ENCODE measurements at regions not wholly inside any gene's neighbourhood (a gene's known extent, or its start where the extent isn't known, plus 50 kb on each side); places are given as distances from the start of the nearest gene placed in this dataset.

DNA sequence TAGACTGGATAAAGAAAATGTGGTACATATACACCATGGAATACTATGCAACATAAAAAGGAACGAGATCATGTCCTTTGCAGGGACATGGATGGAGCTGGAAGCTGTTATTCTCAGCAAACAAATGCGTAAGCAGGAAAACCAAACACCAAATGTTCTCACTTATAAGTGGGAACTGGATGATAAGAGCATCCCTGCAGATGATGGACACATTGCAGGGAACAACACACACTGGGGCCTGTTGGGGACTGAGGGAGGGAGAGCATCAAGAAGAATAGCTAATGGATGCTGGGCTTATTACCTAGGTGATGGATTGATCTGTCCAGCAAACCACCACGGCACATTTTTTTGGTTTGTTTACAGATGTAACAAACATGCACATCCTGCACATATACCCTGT, 470.5 kb upstream of the CITED2 start:
- no peak for DNase-seq

DNA sequence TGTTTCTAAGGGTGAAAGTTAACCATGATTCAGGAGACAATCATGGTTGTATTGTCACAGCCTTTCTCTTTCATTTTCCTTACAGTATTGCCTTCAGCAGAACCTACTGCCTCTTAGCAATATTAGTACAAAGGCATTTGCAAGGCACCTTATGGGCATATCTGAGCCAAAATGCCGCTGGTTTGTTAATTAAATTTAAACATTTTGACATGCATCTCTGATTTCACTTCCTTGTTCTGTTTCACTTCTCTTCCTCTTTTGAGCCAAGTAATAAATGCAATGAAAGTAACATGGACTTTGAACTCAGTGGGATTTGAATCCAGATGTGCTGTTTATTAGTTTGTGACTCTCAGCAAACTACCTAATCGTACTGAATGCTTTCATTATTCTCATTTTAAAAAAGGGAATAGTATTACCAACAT, 467.4 kb upstream of the CITED2 start:
- no peak for DNase-seq

DNA sequence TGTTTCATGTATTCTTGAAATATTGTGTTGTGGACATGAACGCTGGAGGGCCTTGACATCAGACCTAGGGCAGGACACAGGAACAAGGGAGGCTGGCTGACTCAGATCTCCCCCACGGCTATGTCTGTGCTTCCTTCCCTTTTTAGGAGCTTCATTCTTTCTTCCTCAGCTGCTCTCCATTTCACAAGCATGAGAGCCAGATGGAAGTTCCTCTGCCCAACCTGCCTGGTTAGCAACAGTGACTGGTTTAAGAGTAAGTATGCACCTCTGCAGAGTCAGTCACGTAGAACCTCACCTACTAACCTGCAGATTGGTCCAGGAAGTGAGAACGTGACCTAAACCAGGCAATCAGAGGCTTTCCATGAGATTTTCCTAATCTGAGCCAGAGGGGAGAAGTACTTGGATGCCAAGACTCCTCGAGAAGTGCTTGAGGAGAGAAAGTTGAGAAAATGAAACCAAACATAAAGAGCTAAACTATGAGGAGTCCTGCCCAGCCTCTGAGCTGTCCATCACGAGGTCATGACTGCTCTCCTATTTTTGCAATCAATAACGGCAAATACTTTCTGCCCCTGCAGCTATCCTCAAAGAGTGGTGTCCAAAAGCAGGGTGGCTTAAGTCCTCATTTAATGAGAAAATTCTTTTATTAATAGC, 465.2 kb upstream of the CITED2 start:
- no peak for DNase-seq

GRCh38 chr6:139834232-139834631, 459.8 kb upstream of the CITED2 start:
- DNase-seq = no peak

- DNase-seq = no peak
These were observed 459.1 kb upstream of the CITED2 start for GRCh38 chr6:139833592-139833991.

- DNase-seq = no peak
These were observed 458.3 kb upstream of the CITED2 start for GRCh38 chr6:139832493-139833305.

- no peak for DNase-seq
These were observed 455.1 kb upstream of the CITED2 start for GRCh38 chr6:139829576-139829975.

GRCh38 chr6:139828751-139829519, 454.5 kb upstream of the CITED2 start:
- DNase-seq = no peak

- no peak for DNase-seq
These were observed 451.5 kb upstream of the CITED2 start for GRCh38 chr6:139825935-139826374.

GRCh38 chr6:139824864-139825263, 450.4 kb upstream of the CITED2 start:
- no peak for DNase-seq

- no peak for DNase-seq
These were observed 449.3 kb upstream of the CITED2 start for GRCh38 chr6:139823808-139824126.

DNA sequence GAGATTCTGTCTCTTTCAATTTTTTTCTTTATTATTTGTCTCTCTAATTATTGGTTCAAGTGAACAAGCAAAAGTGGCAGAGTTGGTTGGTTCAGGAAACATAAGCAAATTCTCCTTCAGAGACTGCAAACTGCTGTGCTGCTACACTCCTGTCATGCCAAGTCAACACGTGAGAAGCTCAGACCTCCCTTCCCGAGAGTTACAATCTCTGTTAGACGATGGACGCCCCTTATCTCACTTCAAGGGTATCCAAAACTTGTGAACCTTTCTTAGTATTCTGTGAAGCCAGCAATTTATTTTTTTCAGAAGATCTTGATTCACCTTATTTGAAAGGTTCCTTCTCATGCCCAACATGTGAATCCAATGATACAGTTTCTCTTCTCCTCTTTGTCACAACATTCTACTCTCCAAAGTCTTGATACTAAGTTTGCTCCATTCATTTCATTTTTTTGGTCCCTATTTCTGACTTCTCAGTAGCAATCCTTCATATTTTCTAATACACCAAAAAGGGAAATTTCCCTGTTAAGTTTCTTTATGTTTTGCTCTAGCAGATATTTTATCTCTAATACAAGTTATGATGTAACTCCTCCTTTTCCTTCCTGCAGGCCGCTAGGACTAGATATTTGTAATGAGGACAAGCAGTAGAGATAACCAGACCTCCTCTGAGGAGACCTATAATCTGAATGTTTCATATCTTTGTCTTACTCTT, 448.8 kb upstream of the CITED2 start:
- DNase-seq = no peak

DNA sequence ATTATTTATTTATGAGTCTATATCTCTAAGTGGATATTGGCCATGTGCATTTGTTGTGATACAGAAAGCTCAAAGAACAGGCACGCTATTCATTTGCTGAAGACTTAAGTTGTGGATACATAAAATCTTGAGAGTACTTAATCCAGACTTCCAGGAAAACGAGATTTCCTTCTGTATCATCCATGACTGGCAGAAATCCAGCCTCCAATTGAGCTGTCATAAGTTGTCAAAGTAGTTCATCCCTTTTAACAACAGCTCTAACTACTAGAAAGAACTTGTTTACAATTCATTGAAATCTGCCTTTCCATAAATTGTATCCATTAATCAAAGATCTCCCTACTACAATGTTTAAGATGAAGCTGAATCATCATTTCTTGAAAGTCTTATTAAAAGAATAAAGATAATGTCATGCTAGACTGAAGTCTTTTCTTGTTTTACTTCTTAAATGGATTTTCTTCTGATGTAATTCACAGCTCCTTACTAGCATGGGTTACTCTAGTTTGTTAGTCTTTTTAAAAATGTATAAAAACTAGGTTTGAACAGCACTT, 447.3 kb upstream of the CITED2 start:
- DNase-seq = no peak

GRCh38 chr6:139820210-139820609, 445.8 kb upstream of the CITED2 start:
- no peak for DNase-seq

DNA sequence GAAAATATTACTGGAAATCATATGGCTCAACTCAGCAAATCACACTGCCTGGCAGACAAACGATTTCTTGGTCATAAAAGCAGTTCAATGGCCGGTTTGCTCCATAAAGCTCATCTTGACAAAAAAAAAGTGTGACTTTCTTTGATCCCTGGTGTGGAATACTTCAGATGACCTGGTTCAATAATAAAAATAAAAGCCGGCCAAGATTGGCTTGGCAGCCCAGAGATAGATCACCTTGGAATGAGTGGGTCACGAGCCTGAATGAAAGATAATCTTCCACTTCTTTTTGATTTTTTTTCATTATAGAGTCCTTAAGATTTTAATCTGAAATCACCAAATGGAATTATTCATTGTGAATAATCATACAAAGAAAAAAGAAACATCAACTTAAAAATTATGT, 445.3 kb upstream of the CITED2 start:
- no peak for DNase-seq

- no peak for DNase-seq
These were observed 438.5 kb upstream of the CITED2 start for GRCh38 chr6:139812939-139813338.

GRCh38 chr6:139801571-139802321, 427.3 kb upstream of the CITED2 start:
- no peak for DNase-seq

DNA sequence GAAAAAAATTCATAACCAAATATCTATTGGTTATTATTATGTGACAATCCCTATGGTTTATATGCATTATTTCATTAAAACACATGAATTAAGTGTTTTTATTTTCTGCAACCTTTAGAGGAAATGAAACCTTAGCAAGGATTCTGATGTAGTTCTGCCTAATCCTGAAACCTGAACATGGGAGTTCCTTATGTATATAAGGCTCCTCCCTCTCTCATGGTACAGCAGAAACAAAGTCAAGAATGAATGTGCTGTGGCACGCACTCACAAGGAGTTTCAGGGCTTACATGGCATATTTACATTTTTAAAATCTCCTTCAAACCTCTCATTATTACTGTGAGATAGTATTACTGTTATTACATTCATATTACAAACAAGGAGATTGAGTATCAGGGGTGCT, 426.4 kb upstream of the CITED2 start:
- no peak for DNase-seq

GRCh38 chr6:139790527-139790926, 416.1 kb upstream of the CITED2 start:
- no peak for DNase-seq

- DNase-seq = no peak
These were observed 409.8 kb upstream of the CITED2 start for GRCh38 chr6:139784222-139784769.

- DNase-seq = no peak
These were observed 405.7 kb upstream of the CITED2 start for GRCh38 chr6:139779988-139780774.

Measured in NCI-H510A (cell line).